GM12874 (cell line): ENCODE measurements at regions not wholly inside any gene's neighbourhood (a gene's known extent, or its start where the extent isn't known, plus 50 kb on each side); places are given as distances from the start of the nearest gene placed in this dataset.

Source experiments
- CTCF ChIP-seq: IDR thresholded peaks from 2 replicates; pipeline ENCODE4 v1.5.1; 2011; ENCODE audit warnings: low read depth, mild to moderate bottlenecking, control low read depth, low read length, moderate library complexity; ENCODE audit not compliant: insufficient read depth

DNA sequence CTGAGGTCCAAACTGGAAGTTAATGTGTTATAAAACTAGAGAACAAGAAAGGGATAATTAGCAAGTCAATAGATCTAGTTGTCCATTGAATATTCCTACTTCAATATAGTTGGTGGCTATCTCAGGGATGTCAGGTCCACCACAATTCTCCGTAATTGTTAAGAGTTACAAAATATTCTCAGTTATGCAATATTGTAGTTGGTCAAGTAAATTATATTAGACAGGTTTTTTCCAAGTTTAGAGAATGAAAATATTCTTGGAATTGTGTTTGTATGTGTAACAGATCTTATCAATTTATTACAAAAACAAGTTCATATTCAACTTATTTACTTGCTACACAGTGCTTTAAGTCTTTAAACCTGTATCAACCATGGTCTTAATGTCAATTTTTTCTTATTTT, 547.4 kb downstream of the SPRY1 start:
- TF ChIP-seq CTCF = no peak

DNA sequence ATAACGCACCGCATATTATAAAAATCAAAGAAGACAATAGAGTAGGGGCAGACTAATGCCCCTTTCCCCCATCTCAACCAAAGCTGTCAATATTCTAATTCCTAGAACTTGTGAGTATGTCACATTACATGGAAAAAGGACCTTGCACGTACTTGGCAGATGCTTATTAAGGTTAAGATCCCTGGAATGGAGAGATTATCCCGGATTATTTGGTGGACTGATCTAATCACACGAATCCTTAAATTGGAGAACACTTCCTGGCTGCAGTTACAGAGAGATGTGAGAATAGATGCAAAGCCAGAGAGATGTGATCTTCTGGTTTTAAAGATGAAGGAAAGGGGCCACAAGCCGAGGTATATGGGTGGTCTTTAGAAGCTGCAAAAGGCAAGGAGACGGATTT, 548.7 kb downstream of the SPRY1 start:
- no peak for TF ChIP-seq CTCF

DNA sequence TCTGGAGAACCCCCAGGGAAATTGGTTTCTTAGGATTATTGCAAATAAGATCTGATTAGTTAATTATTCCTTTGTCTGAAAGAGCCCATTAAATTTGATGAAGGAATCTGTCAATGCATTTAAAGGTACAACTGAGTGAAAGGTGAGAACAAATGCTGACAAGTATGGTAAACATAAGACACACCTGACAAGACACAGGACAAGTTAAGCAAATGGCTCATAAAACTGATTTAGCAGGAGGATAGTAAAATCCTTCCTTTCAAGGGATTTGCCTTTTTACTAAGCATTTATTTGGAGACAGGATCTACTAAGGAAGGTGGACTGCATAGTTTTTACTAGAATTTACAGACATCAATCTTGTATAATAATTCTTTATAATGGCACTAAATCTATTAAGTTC, 553.9 kb downstream of the SPRY1 start:
- TF ChIP-seq CTCF = no peak

DNA sequence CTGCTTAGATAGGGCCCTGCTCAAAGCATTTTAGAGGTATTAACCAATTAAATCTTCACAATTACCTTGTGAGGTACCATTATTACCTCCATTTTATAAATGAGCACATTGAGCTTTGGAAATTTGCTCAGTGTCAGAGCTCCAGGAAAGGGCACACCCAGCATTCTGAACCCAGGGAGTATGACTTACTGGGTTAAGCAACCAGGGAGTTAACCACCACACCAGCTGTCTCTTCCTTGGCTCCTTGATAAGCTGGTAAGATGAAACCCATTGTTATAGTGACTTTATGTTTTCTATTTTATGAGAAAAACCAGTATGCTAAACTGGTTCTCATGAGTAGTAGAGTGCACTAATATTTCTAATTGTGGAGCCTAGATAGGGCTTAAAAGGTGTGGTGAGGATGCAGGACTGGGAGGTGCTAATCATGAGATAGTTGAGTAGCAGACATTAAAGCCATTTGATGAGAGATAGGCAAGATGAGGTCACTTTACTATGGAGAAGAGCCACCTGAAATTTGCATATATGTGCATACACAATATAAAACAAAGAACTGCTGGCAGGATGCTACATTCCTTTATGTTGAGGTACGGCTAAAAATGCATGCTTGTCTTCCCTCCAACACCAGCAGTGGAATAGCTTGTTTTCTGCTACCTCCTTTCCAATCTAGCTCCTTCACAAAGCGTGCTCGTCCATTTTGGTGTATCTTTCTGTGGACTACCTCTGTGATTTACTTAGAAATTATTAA, 556.1 kb downstream of the SPRY1 start:
- no peak for TF ChIP-seq CTCF

DNA sequence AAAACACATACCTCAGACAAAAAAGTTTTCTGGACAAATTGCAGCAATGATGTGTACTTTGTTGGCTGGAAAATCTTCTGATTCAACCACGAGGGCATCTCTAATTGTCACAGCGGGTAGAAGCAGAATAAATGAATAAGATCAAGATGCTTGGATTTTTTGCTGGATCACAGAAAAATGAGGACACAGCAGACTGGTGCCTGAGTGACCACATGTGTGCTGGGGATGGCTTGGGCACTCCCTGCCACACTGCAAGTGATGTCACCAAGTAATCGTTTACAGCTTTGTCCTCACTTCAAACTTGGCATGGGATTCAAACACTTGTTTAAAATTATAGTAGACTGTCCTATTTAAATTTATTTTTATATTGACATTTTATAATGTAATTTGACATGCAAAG, 557.0 kb downstream of the SPRY1 start:
- no peak for TF ChIP-seq CTCF

- TF ChIP-seq CTCF = no peak
Measured at GRCh38 chr4:123954220-123954619, 557.6 kb downstream of the SPRY1 start.

DNA sequence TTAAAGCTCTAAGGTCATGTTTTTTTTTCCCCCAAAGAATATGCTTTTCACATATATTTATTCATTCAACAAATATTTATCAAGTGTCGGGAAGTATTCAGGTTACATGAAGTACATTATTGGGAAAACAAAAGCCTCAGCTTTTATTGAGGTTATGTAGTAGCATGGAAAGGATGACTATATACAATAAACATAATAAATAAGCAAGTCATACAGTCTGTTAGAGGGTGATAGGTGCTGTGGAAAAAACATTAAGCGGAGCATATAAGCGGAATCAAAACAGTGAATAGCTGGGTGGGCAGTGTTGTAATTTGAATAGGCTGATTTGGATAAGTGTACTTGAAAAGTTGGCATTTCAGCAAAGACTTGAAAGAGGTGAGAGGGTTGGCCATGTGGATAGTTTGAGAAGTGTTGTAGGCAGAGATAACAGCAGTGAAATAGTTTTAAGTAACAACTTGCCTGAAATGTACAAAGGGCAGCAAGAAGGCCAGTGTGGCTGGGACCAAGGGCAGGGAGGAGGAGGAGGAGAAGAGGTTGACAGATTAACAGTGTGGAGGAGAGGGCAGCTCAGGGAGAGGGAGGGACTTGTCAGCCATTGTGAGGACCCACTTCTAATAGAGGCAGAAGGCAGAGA, 558.7 kb downstream of the SPRY1 start:
- TF ChIP-seq CTCF = no peak
